HL-60 (cell line): ENCODE measurements at regions not wholly inside any gene's neighbourhood (a gene's known extent, or its start where the extent isn't known, plus 50 kb on each side); places are given as distances from the start of the nearest gene placed in this dataset.

Source experiments
- POLR2AphosphoS5 ChIP-seq: IDR thresholded peaks from 2 replicates; pipeline ENCODE4 v1.6.1; 2012; ENCODE audit warnings: low read depth
- SPI1 ChIP-seq: IDR thresholded peaks from 2 replicates; pipeline ENCODE4 v1.6.1; 2012; ENCODE audit warnings: low read depth, mild to moderate bottlenecking, borderline replicate concordance
- TF ChIP-seq, protein P1 (sequence below): IDR thresholded peaks from one replicate; pipeline ENCODE4 v1.5.1; 2011; ENCODE audit warnings: low read length, control low read depth, inconsistent platforms; ENCODE audit not compliant: insufficient read depth

DNA sequence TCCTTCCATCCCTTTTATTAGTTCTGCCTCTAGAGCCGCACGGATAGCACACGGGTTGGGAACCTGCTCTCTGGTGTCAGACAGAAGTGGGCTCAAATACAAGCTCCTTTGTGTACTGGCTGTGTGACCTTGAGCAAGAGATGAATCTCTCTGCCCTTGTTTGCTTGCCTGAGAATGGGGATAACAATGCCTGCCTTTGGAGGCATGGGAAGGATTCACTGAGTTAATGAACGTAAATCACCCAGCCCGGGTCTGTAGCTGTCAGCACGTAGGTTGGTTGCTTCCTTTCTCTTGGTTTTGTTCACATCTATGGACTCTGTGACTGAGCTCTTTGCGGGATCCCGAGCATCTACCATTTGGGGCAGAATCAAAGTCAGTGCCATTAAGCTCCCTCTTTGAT is 79.3 kb upstream of the NRXN3 start:
- TF ChIP-seq, protein P1, sequence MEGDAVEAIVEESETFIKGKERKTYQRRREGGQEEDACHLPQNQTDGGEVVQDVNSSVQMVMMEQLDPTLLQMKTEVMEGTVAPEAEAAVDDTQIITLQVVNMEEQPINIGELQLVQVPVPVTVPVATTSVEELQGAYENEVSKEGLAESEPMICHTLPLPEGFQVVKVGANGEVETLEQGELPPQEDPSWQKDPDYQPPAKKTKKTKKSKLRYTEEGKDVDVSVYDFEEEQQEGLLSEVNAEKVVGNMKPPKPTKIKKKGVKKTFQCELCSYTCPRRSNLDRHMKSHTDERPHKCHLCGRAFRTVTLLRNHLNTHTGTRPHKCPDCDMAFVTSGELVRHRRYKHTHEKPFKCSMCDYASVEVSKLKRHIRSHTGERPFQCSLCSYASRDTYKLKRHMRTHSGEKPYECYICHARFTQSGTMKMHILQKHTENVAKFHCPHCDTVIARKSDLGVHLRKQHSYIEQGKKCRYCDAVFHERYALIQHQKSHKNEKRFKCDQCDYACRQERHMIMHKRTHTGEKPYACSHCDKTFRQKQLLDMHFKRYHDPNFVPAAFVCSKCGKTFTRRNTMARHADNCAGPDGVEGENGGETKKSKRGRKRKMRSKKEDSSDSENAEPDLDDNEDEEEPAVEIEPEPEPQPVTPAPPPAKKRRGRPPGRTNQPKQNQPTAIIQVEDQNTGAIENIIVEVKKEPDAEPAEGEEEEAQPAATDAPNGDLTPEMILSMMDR = no peak
- TF ChIP-seq POLR2AphosphoS5 (no peak), SPI1 (no peak)
